ENCODE measurements at regions not wholly inside any gene's neighbourhood (a gene's known extent, or its start where the extent isn't known, plus 50 kb on each side); places are given as distances from the start of the nearest gene placed in this dataset.
"Not testable (repeated sequence)": the region's sequence is repeated elsewhere in the genome, so short reads cannot be mapped to it uniquely, and the experiment has no call there.

- Mint-ChIP-seq H3K4me1 (no peaks in the 10 kb centered on the region), H3K27me3 (no peaks in the 10 kb centered on the region), H3K36me3 (no peaks in the 10 kb centered on the region), H3K27ac (no peak overlapping the region), H3K4me3 (no peak overlapping the region), H3K9me3 (peaks cover 5% of the 10 kb centered on the region)
Measured at GRCh38 chr1:189983166-189983890, 494.3 kb downstream of the BRINP3 start.

GRCh38 chr1:189986516-189986915 lies 491.1 kb downstream of the BRINP3 start:
- no peaks in the 10 kb centered on the region for H3K4me1 Mint-ChIP-seq
- no peaks in the 10 kb centered on the region for H3K27me3 Mint-ChIP-seq
- no peaks in the 10 kb centered on the region for H3K36me3 Mint-ChIP-seq
- H3K9me3 Mint-ChIP-seq = no peaks in the 10 kb centered on the region
- H3K27ac Mint-ChIP-seq = no peak overlapping the region
- H3K4me3 Mint-ChIP-seq = no peak overlapping the region

GRCh38 chr1:189987509-189987908 lies 490.2 kb downstream of the BRINP3 start:
- Mint-ChIP-seq H3K4me3 (no peak overlapping the region), H3K9me3 (peaks cover 4% of the 10 kb centered on the region), H3K4me1 (no peaks in the 10 kb centered on the region), H3K36me3 (no peaks in the 10 kb centered on the region), H3K27me3 (no peaks in the 10 kb centered on the region), H3K27ac (no peak overlapping the region)

- H3K9me3 Mint-ChIP-seq = peaks cover 25% of the 10 kb centered on the region
- H3K4me3 Mint-ChIP-seq = no peak overlapping the region
- no peaks in the 10 kb centered on the region for H3K4me1 Mint-ChIP-seq
- H3K36me3 Mint-ChIP-seq = no peaks in the 10 kb centered on the region
- H3K27me3 Mint-ChIP-seq = no peaks in the 10 kb centered on the region
- H3K27ac Mint-ChIP-seq = no peak overlapping the region
Measured at GRCh38 chr1:189992856-189993255, 484.8 kb downstream of the BRINP3 start.

- H3K4me1 Mint-ChIP-seq = no peaks in the 10 kb centered on the region
- no peak overlapping the region for H3K4me3 Mint-ChIP-seq
- peaks cover 7% of the 10 kb centered on the region for H3K9me3 Mint-ChIP-seq
- H3K36me3 Mint-ChIP-seq = no peaks in the 10 kb centered on the region
- no peaks in the 10 kb centered on the region for H3K27me3 Mint-ChIP-seq
- H3K27ac Mint-ChIP-seq = no peak overlapping the region
Measured at GRCh38 chr1:190000365-190000872, 477.2 kb downstream of the BRINP3 start.

GRCh38 chr1:190001187-190001586 lies 476.5 kb downstream of the BRINP3 start:
- H3K36me3 Mint-ChIP-seq = no peaks in the 10 kb centered on the region
- no peak overlapping the region for H3K27ac Mint-ChIP-seq
- H3K4me3 Mint-ChIP-seq = no peak overlapping the region
- no peaks in the 10 kb centered on the region for H3K4me1 Mint-ChIP-seq
- H3K9me3 Mint-ChIP-seq = peaks cover 7% of the 10 kb centered on the region
- no peaks in the 10 kb centered on the region for H3K27me3 Mint-ChIP-seq

- Mint-ChIP-seq H3K9me3 (peaks cover 13% of the 10 kb centered on the region), H3K4me3 (no peak overlapping the region), H3K27ac (no peak overlapping the region), H3K27me3 (no peaks in the 10 kb centered on the region), H3K36me3 (no peaks in the 10 kb centered on the region), H3K4me1 (no peaks in the 10 kb centered on the region)
Measured at GRCh38 chr1:190003376-190003775, 474.3 kb downstream of the BRINP3 start.

GRCh38 chr1:190011585-190011984 lies 466.1 kb downstream of the BRINP3 start:
- no peak overlapping the region for H3K27ac Mint-ChIP-seq
- H3K27me3 Mint-ChIP-seq = no peaks in the 10 kb centered on the region
- no peaks in the 10 kb centered on the region for H3K4me1 Mint-ChIP-seq
- H3K4me3 Mint-ChIP-seq = no peak overlapping the region
- H3K9me3 Mint-ChIP-seq = peaks cover 15% of the 10 kb centered on the region
- no peaks in the 10 kb centered on the region for H3K36me3 Mint-ChIP-seq

GRCh38 chr1:190019151-190019550 lies 458.5 kb downstream of the BRINP3 start:
- H3K9me3 Mint-ChIP-seq = peaks cover 12% of the 10 kb centered on the region
- not testable (repeated sequence) for H3K36me3 Mint-ChIP-seq, H3K4me1 Mint-ChIP-seq, H3K4me3 Mint-ChIP-seq, H3K27me3 Mint-ChIP-seq, H3K27ac Mint-ChIP-seq

- Mint-ChIP-seq H3K36me3 (no peaks in the 10 kb centered on the region), H3K9me3 (peaks cover 12% of the 10 kb centered on the region), H3K4me1 (no peaks in the 10 kb centered on the region), H3K4me3 (no peak overlapping the region), H3K27me3 (no peaks in the 10 kb centered on the region), H3K27ac (no peak overlapping the region)
Measured at GRCh38 chr1:190019717-190020116, 457.9 kb downstream of the BRINP3 start.

- Mint-ChIP-seq H3K4me3 (no peak overlapping the region), H3K36me3 (no peaks in the 10 kb centered on the region), H3K9me3 (peaks cover 12% of the 10 kb centered on the region), H3K27me3 (no peaks in the 10 kb centered on the region), H3K4me1 (no peaks in the 10 kb centered on the region), H3K27ac (no peak overlapping the region)
Measured at GRCh38 chr1:190022709-190023108, 455.0 kb downstream of the BRINP3 start.

GRCh38 chr1:190029441-190029840 lies 448.2 kb downstream of the BRINP3 start:
- Mint-ChIP-seq H3K27ac (no peak overlapping the region), H3K9me3 (no peaks in the 10 kb centered on the region), H3K4me1 (no peaks in the 10 kb centered on the region), H3K36me3 (no peaks in the 10 kb centered on the region), H3K4me3 (no peak overlapping the region), H3K27me3 (no peaks in the 10 kb centered on the region)

GRCh38 chr1:190043655-190044054 lies 434.0 kb downstream of the BRINP3 start:
- no peaks in the 10 kb centered on the region for H3K36me3 Mint-ChIP-seq
- no peaks in the 10 kb centered on the region for H3K27me3 Mint-ChIP-seq
- H3K4me3 Mint-ChIP-seq = no peak overlapping the region
- H3K27ac Mint-ChIP-seq = no peak overlapping the region
- H3K4me1 Mint-ChIP-seq = no peaks in the 10 kb centered on the region
- peaks cover 12% of the 10 kb centered on the region for H3K9me3 Mint-ChIP-seq

- peaks cover 12% of the 10 kb centered on the region for H3K9me3 Mint-ChIP-seq
- H3K27ac Mint-ChIP-seq = no peak overlapping the region
- no peak overlapping the region for H3K4me3 Mint-ChIP-seq
- no peaks in the 10 kb centered on the region for H3K27me3 Mint-ChIP-seq
- H3K36me3 Mint-ChIP-seq = no peaks in the 10 kb centered on the region
- H3K4me1 Mint-ChIP-seq = no peaks in the 10 kb centered on the region
Measured at GRCh38 chr1:190046231-190046630, 431.4 kb downstream of the BRINP3 start.
